Hepatocyte (in vitro differentiated cells): ENCODE measurements at regions not wholly inside any gene's neighbourhood (a gene's known extent, or its start where the extent isn't known, plus 50 kb on each side); places are given as distances from the start of the nearest gene placed in this dataset.
"Not testable (repeated sequence)": the region's sequence is repeated elsewhere in the genome, so short reads cannot be mapped to it uniquely, and the experiment has no call there.

Experiments
- DNase-seq: peaks from one replicate; pipeline ENCODE4 v3.0.0-alpha.2; 2016; ENCODE audit warnings: low spot score
- H2AFZ ChIP-seq: fragments of 200-600 bp; sonication (generic); 2 replicates; pipeline ENCODE4 v1.6.0; 2016; ENCODE audit warnings: antibody characterized with exemption, mild to moderate bottlenecking
- H3K27ac ChIP-seq: fragments of 200-600 bp; sonication (generic); 2 replicates; pipeline ENCODE4 v1.5.1; 2016; ENCODE audit warnings: mild to moderate bottlenecking
- H3K27me3 ChIP-seq: fragments of 200-600 bp; sonication (generic); 2 replicates; pipeline ENCODE4 v1.6.1; 2016
- H3K36me3 ChIP-seq: fragments of 200-600 bp; sonication (generic); replicated peaks from 2 replicates; pipeline ENCODE4 v1.5.1; 2016; ENCODE audit warnings: low read depth; ENCODE audit not compliant: insufficient read depth
- H3K4me1 ChIP-seq: fragments of 200-600 bp; sonication (generic); 2 replicates; pipeline ENCODE4 v1.5.1; 2016; ENCODE audit warnings: mild to moderate bottlenecking, moderate library complexity; ENCODE audit not compliant: insufficient read depth
- H3K4me2 ChIP-seq: fragments of 200-600 bp; sonication (generic); 2 replicates; pipeline ENCODE4 v1.6.0; 2016
- H3K4me3 ChIP-seq: fragments of 200-600 bp; sonication (generic); 2 replicates; pipeline ENCODE4 v1.5.1; 2016; ENCODE audit warnings: mild to moderate bottlenecking
- H3K79me2 ChIP-seq: fragments of 200-600 bp; sonication (generic); 2 replicates; pipeline ENCODE4 v1.6.0; 2017; ENCODE audit warnings: mild to moderate bottlenecking
- H3K9me2 ChIP-seq: fragments of 200-600 bp; sonication (generic); replicated peaks from 2 replicates; pipeline ENCODE4 v1.6.0; 2017; ENCODE audit warnings: mild to moderate bottlenecking; ENCODE audit not compliant: insufficient read depth
- H3K9me3 ChIP-seq: fragments of 200-600 bp; sonication (generic); 2 replicates; pipeline ENCODE4 v1.5.1; 2016; ENCODE audit warnings: low read depth, mild to moderate bottlenecking
- H4K20me1 ChIP-seq: fragments of 200-600 bp; sonication (generic); 2 replicates; pipeline ENCODE4 v1.6.0; 2016; ENCODE audit warnings: mild to moderate bottlenecking; ENCODE audit not compliant: insufficient read depth, poor library complexity, severe bottlenecking
- EZH2 ChIP-seq: fragments of 200-600 bp; sonication (generic); IDR thresholded peaks from 2 replicates; pipeline ENCODE4 v1.6.1; 2016; ENCODE audit warnings: antibody characterized with exemption, mild to moderate bottlenecking, borderline replicate concordance
- EZH2phosphoT487 ChIP-seq: fragments of 200-600 bp; sonication (generic); IDR thresholded peaks from one replicate; pipeline ENCODE4 v1.6.1; 2018; ENCODE audit warnings: antibody characterized with exemption, mild to moderate bottlenecking, low read depth, moderate library complexity; ENCODE audit not compliant: unreplicated experiment, severe bottlenecking
- WGBS: methylation state at CpG from one replicate; pipeline ENCODE4 v1.1.6; 2016; ENCODE audit warnings: low lambda C conversion rate; ENCODE audit errors: missing lambda C conversion rate; 5-methylcytosine and 5-hydroxymethylcytosine counted together
- TF ChIP-seq, protein P1 (sequence below): fragments of 200-600 bp; sonication (generic); IDR thresholded peaks from 2 replicates; pipeline ENCODE4 v1.5.1; 2016; ENCODE audit warnings: antibody characterized with exemption, mild to moderate bottlenecking; ENCODE audit not compliant: poor library complexity

GRCh38 chr6:85047818-85048217 lies 283.4 kb upstream of the TBX18 start:
- H2AFZ ChIP-seq = no peak overlapping the region
- no peaks in the 10 kb centered on the region for H3K9me2 ChIP-seq
- no peaks in the 10 kb centered on the region for H3K27me3 ChIP-seq
- no peak overlapping the region for H3K4me3 ChIP-seq
- H3K4me1 ChIP-seq = no peaks in the 10 kb centered on the region
- no peaks in the 10 kb centered on the region for H3K36me3 ChIP-seq
- DNase-seq = no peak
- H3K27ac ChIP-seq = no peak overlapping the region
- H3K4me2 ChIP-seq = no peak overlapping the region
- TF ChIP-seq, protein P1, sequence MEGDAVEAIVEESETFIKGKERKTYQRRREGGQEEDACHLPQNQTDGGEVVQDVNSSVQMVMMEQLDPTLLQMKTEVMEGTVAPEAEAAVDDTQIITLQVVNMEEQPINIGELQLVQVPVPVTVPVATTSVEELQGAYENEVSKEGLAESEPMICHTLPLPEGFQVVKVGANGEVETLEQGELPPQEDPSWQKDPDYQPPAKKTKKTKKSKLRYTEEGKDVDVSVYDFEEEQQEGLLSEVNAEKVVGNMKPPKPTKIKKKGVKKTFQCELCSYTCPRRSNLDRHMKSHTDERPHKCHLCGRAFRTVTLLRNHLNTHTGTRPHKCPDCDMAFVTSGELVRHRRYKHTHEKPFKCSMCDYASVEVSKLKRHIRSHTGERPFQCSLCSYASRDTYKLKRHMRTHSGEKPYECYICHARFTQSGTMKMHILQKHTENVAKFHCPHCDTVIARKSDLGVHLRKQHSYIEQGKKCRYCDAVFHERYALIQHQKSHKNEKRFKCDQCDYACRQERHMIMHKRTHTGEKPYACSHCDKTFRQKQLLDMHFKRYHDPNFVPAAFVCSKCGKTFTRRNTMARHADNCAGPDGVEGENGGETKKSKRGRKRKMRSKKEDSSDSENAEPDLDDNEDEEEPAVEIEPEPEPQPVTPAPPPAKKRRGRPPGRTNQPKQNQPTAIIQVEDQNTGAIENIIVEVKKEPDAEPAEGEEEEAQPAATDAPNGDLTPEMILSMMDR = no peak
- TF ChIP-seq EZH2 (no peak), EZH2phosphoT487 (no peak)
- H3K79me2 ChIP-seq = no peaks in the 10 kb centered on the region
- 88% methylated on average over 2 of the region's 2 CpGs for WGBS
- no peaks in the 10 kb centered on the region for H4K20me1 ChIP-seq
- H3K9me3 ChIP-seq = no peaks in the 10 kb centered on the region

DNA sequence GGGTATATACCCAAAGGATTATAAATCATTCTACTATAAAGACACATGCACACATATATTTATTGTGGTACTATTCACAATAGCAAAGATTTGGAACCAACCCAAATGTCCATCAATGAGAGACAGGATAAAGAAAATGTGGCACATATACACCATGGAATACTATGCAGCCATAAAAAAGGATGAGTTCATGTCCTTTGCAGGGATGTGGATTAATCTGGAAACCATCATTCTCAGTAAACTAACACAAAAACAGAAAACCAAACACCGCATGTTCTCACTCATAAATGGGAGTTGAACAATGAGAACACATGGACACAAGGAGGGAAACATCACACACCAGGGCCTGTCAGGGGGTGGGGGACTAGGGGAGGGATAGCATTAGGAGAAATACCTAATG lies 281.4 kb upstream of the TBX18 start:
- not testable (repeated sequence) for H3K9me2 ChIP-seq, H3K27ac ChIP-seq, H3K4me1 ChIP-seq, H2AFZ ChIP-seq, H3K79me2 ChIP-seq, H3K4me3 ChIP-seq, DNase-seq, H3K9me3 ChIP-seq, H3K36me3 ChIP-seq, H4K20me1 ChIP-seq, H3K4me2 ChIP-seq, H3K27me3 ChIP-seq
- WGBS = 100% methylated on average over 1 of the region's 1 CpG

DNA sequence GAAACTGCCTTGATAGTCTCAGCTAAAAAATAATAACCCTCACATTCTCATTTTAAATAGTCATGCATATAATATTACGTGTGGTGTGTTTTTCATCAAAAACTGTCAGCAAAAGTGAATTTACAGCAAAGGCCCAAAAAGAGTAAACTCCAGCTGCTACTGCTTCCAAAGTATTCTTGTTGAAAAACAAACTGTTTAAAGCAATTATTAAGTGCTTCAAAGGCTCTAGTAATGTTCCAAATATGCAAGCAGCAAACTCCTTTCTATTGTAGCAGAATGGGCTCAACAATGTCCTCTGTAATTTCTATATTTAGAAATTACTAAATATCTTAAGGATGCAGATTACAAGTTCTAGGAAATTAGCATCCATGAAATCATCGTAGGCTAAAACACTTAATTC lies 280.0 kb upstream of the TBX18 start:
- H3K9me3 ChIP-seq = no peaks in the 10 kb centered on the region
- no peak for DNase-seq
- TF ChIP-seq EZH2phosphoT487 = no peak
- TF ChIP-seq, protein P1 = no peak
- TF ChIP-seq EZH2 = no peak

GRCh38 chr6:85041376-85041775 lies 277.0 kb upstream of the TBX18 start:
- Histone ChIP-seq H3K36me3 (no peaks in the 10 kb centered on the region), H3K4me1 (no peaks in the 10 kb centered on the region), H3K4me3 (no peak overlapping the region), H4K20me1 (no peaks in the 10 kb centered on the region), H3K9me2 (no peaks in the 10 kb centered on the region), H2AFZ (no peak overlapping the region), H3K27ac (no peak overlapping the region), H3K9me3 (no peaks in the 10 kb centered on the region), H3K4me2 (no peak overlapping the region), H3K27me3 (no peaks in the 10 kb centered on the region), H3K79me2 (no peaks in the 10 kb centered on the region)
- no peak for DNase-seq
- TF ChIP-seq, protein P1 = no peak
- no peak for TF ChIP-seq EZH2
- TF ChIP-seq EZH2phosphoT487 = no peak

More for the DNA sequence above, 280.0 kb upstream of the TBX18 start:
- no peaks in the 10 kb centered on the region for H3K27me3 ChIP-seq
- H3K4me3 ChIP-seq = no peak overlapping the region
- H3K4me1 ChIP-seq = no peaks in the 10 kb centered on the region
- H4K20me1 ChIP-seq = no peaks in the 10 kb centered on the region
- H3K4me2 ChIP-seq = no peak overlapping the region
- no peaks in the 10 kb centered on the region for H3K79me2 ChIP-seq
- no peak overlapping the region for H3K27ac ChIP-seq
- WGBS = 78% methylated on average over 2 of the region's 2 CpGs
- H3K36me3 ChIP-seq = no peaks in the 10 kb centered on the region
- H2AFZ ChIP-seq = no peak overlapping the region
- no peaks in the 10 kb centered on the region for H3K9me2 ChIP-seq
